Astrocyte (in vitro differentiated cells and primary cell): ENCODE measurements at regions not wholly inside any gene's neighbourhood (a gene's known extent, or its start where the extent isn't known, plus 50 kb on each side); places are given as distances from the start of the nearest gene placed in this dataset.
"Not testable (repeated sequence)": the region's sequence is repeated elsewhere in the genome, so short reads cannot be mapped to it uniquely, and the experiment has no call there.

ENCODE experiments used
- DNase-seq: peaks from one replicate; pipeline ENCODE4 v3.0.0-alpha.2; 2010; ENCODE audit warnings: low read depth
- FAIRE-seq: peaks from 2 replicates; lab custom pipeline; 2011; peaks lifted over from hg19 to GRCh38; lab: Jason Lieb, UNC
- H2AFZ ChIP-seq: 2 replicates; pipeline ENCODE4 v1.6.0; 2012; ENCODE audit warnings: low read depth, low read length, inconsistent platforms
- H3K27ac ChIP-seq: 2 replicates; pipeline ENCODE4 v1.5.1; 2011; ENCODE audit warnings: low read depth, low read length, inconsistent platforms
- H3K27me3 ChIP-seq: 2 replicates; pipeline ENCODE4 v1.6.0; 2011; ENCODE audit warnings: low read length, inconsistent platforms; ENCODE audit not compliant: insufficient read depth
- H3K36me3 ChIP-seq: 2 replicates; pipeline ENCODE4 v1.5.1; 2011; ENCODE audit warnings: low read length, inconsistent platforms; ENCODE audit not compliant: insufficient read depth
- H3K4me1 ChIP-seq: 2 replicates; pipeline ENCODE4 v1.5.1; 2011; ENCODE audit warnings: low read length, inconsistent platforms; ENCODE audit not compliant: insufficient read depth
- H3K4me2 ChIP-seq: 2 replicates; pipeline ENCODE4 v1.6.0; 2012; ENCODE audit warnings: low read length, inconsistent platforms
- H3K4me3 ChIP-seq: 2 replicates; pipeline ENCODE4 v1.5.1; 2011; ENCODE audit warnings: low read depth, mild to moderate bottlenecking, low read length, inconsistent platforms; ENCODE audit not compliant: insufficient read depth
- H3K79me2 ChIP-seq: 2 replicates; pipeline ENCODE4 v1.6.0; 2012; ENCODE audit warnings: mild to moderate bottlenecking, low read length, inconsistent platforms; ENCODE audit not compliant: insufficient read depth
- H3K9ac ChIP-seq: 2 replicates; pipeline ENCODE4 v1.6.0; 2012; ENCODE audit warnings: mild to moderate bottlenecking, low read length, inconsistent platforms
- H3K9me3 ChIP-seq: 2 replicates; pipeline ENCODE4 v1.5.1; 2012; ENCODE audit warnings: low read depth, mild to moderate bottlenecking, low read length, inconsistent platforms; ENCODE audit not compliant: insufficient read depth
- H4K20me1 ChIP-seq: 2 replicates; pipeline ENCODE4 v1.6.0; 2012; ENCODE audit warnings: low read length, inconsistent platforms; ENCODE audit not compliant: insufficient read depth
- H3K27ac Mint-ChIP-seq: one replicate; pipeline ENCODE4 v1.8.0; 2021; ENCODE audit warnings: mild to moderate bottlenecking, mixed read lengths; ENCODE audit not compliant: unreplicated experiment
- H3K27me3 Mint-ChIP-seq: one replicate; pipeline ENCODE4 v1.8.0; 2021; ENCODE audit warnings: low read depth, mixed read lengths; ENCODE audit not compliant: unreplicated experiment
- H3K36me3 Mint-ChIP-seq: one replicate; pipeline ENCODE4 v1.8.0; 2021; ENCODE audit warnings: low read depth, mixed read lengths; ENCODE audit not compliant: unreplicated experiment
- H3K4me1 Mint-ChIP-seq: one replicate; pipeline ENCODE4 v1.8.0; 2021; ENCODE audit warnings: low read depth, mixed read lengths; ENCODE audit not compliant: unreplicated experiment
- H3K4me3 Mint-ChIP-seq: one replicate; pipeline ENCODE4 v1.8.0; 2021; ENCODE audit warnings: mild to moderate bottlenecking, moderate library complexity, mixed read lengths; ENCODE audit not compliant: unreplicated experiment
- H3K9me3 Mint-ChIP-seq: one replicate; pipeline ENCODE4 v1.8.0; 2021; ENCODE audit warnings: mild to moderate bottlenecking, mixed read lengths; ENCODE audit not compliant: unreplicated experiment
- EZH2 ChIP-seq: IDR thresholded peaks from 2 replicates; pipeline ENCODE4 v1.6.1; 2012; ENCODE audit warnings: mild to moderate bottlenecking, low read length, inconsistent platforms; ENCODE audit not compliant: insufficient read depth
- TF ChIP-seq, protein P1 (sequence below): IDR thresholded peaks from 2 replicates; pipeline ENCODE4 v1.5.1; 2011; ENCODE audit warnings: low read depth, mild to moderate bottlenecking, inconsistent platforms, low read length, moderate library complexity; ENCODE audit not compliant: insufficient read depth

DNA sequence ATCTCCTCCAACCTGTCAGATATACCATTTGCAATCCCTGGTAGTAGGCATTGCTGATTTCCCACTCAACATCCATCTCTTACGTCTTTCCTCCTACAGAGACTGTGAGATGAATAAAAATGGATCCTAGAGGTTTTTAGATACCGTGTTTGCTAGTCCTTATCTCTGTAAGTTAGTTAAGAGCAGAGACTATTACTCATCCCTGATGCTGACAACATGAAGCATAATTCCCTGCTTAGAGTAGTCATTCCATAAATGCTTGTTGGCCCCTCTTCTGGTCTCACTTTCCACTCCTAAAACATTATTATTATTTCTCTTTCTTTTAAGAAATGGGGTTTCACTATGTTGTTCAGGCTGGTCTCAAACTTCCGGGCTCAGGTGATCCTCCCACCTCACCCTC lies 136.2 kb downstream of the RTP4 start:
- H3K36me3 ChIP-seq: no peaks in the 10 kb centered on the region
- no peaks in the 10 kb centered on the region for H4K20me1 ChIP-seq
- DNase-seq: no peak
- no peaks in the 10 kb centered on the region for H3K27me3 ChIP-seq
- TF ChIP-seq, protein P1, sequence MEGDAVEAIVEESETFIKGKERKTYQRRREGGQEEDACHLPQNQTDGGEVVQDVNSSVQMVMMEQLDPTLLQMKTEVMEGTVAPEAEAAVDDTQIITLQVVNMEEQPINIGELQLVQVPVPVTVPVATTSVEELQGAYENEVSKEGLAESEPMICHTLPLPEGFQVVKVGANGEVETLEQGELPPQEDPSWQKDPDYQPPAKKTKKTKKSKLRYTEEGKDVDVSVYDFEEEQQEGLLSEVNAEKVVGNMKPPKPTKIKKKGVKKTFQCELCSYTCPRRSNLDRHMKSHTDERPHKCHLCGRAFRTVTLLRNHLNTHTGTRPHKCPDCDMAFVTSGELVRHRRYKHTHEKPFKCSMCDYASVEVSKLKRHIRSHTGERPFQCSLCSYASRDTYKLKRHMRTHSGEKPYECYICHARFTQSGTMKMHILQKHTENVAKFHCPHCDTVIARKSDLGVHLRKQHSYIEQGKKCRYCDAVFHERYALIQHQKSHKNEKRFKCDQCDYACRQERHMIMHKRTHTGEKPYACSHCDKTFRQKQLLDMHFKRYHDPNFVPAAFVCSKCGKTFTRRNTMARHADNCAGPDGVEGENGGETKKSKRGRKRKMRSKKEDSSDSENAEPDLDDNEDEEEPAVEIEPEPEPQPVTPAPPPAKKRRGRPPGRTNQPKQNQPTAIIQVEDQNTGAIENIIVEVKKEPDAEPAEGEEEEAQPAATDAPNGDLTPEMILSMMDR: no peak
- TF ChIP-seq EZH2: no peak
- peaks cover 5% of the 10 kb centered on the region for H3K4me1 Mint-ChIP-seq
- H3K4me3 ChIP-seq: no peak overlapping the region
- H3K4me2 ChIP-seq: no peak overlapping the region
- H3K36me3 Mint-ChIP-seq: no peaks in the 10 kb centered on the region
- no peak overlapping the region for H3K4me3 Mint-ChIP-seq
- H3K9me3 ChIP-seq: no peaks in the 10 kb centered on the region
- H3K79me2 ChIP-seq: no peaks in the 10 kb centered on the region
- no peak overlapping the region for H2AFZ ChIP-seq
- H3K27ac ChIP-seq: no peak overlapping the region
- H3K9ac ChIP-seq: no peak overlapping the region
- no peaks in the 10 kb centered on the region for H3K9me3 Mint-ChIP-seq
- H3K27ac Mint-ChIP-seq: no peak overlapping the region
- no peaks in the 10 kb centered on the region for H3K4me1 ChIP-seq
- FAIRE-seq: no peak
- H3K27me3 Mint-ChIP-seq: no peaks in the 10 kb centered on the region

DNA sequence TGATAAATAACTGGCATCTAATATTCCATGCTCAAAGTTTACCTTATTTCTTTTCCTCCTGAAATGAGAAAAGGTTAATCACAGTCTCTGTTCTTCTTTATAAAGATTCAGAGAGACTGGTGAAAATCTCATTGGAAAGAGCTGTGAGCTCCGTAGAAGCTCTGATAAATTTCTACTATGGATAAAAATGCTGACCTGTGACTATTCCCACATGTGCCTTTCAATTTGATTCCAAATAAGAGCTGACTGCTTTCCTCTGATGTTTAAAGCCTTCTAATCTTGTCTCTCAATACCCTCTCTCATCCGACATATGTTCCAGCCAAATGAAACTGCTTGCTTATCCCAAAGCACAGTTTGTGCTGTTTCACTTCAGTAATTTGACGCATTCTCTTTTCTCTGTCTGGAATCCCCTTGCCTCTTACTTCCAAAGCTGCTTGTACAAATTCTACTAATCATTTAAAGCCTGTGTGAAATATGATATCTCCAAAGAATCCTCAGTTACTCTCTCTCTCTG lies 130.1 kb downstream of the RTP4 start:
- Histone ChIP-seq H3K9ac (no peak overlapping the region), H3K9me3 (no peaks in the 10 kb centered on the region), H3K4me3 (no peak overlapping the region), H3K27ac (no peak overlapping the region), H3K4me2 (no peak overlapping the region), H3K79me2 (no peaks in the 10 kb centered on the region), H3K27me3 (no peaks in the 10 kb centered on the region), H3K4me1 (no peaks in the 10 kb centered on the region), H2AFZ (no peak overlapping the region), H4K20me1 (no peaks in the 10 kb centered on the region), H3K36me3 (no peaks in the 10 kb centered on the region)
- H3K27ac Mint-ChIP-seq: no peak overlapping the region
- no peak for FAIRE-seq
- no peaks in the 10 kb centered on the region for H3K36me3 Mint-ChIP-seq
- H3K4me3 Mint-ChIP-seq: no peak overlapping the region
- H3K9me3 Mint-ChIP-seq: peaks cover 8% of the 10 kb centered on the region
- peaks cover 3% of the 10 kb centered on the region for H3K4me1 Mint-ChIP-seq
- TF ChIP-seq EZH2: no peak
- TF ChIP-seq, protein P1: no peak
- DNase-seq: no peak
- peaks cover 5% of the 10 kb centered on the region for H3K27me3 Mint-ChIP-seq

DNA sequence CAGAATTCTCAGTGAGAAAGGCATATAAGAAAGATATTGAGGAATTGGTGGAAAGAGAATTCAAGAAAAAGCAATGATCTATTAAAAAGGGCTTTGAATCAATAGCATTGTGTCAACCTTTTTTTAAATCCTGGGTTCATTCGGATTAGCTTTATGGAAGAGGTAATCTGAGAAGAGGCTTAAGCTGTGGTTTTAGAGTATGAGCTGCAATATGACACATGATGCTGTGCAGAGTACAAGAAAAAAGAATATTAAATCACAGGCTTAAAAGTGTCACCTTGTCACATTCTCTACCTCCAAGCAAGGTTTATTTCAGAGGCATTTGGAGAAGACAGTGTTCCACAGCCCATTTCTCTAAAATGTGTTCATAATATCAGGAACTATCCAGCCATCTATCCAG lies 128.9 kb downstream of the RTP4 start:
- no peak for FAIRE-seq
- H3K27ac ChIP-seq: no peak overlapping the region
- H3K9ac ChIP-seq: no peak overlapping the region
- H3K4me3 ChIP-seq: no peak overlapping the region
- H3K79me2 ChIP-seq: no peaks in the 10 kb centered on the region
- Mint-ChIP-seq H3K27me3 (peaks cover 5% of the 10 kb centered on the region), H3K4me3 (no peak overlapping the region), H3K4me1 (peaks cover 3% of the 10 kb centered on the region), H3K9me3 (peaks cover 8% of the 10 kb centered on the region), H3K36me3 (no peaks in the 10 kb centered on the region), H3K27ac (no peak overlapping the region)
- H2AFZ ChIP-seq: no peak overlapping the region
- no peak for TF ChIP-seq EZH2
- TF ChIP-seq, protein P1: no peak
- no peaks in the 10 kb centered on the region for H4K20me1 ChIP-seq
- H3K9me3 ChIP-seq: no peaks in the 10 kb centered on the region
- no peaks in the 10 kb centered on the region for H3K27me3 ChIP-seq
- H3K4me1 ChIP-seq: no peaks in the 10 kb centered on the region
- no peak overlapping the region for H3K4me2 ChIP-seq
- H3K36me3 ChIP-seq: no peaks in the 10 kb centered on the region
- DNase-seq: no peak

DNA sequence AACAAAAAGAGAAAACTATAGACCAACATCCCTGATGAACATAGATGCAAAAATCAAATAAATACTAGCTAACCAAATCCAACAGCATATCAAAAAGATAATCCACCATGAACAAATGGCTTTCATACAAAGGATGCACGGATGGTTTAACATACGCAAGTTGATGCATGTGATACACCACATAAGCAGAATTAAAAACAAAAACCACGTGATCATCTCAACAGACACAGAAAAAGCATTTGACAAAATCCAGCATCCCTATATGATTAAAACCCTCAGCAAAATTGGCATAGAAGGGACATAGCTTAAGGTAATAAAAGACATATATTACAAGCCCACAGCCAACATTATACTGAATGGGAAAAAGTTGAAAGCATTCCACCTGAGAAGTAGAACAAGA lies 125.9 kb downstream of the RTP4 start:
- H3K9ac ChIP-seq, FAIRE-seq: not testable (repeated sequence)

More for the DNA sequence above, 125.9 kb downstream of the RTP4 start:
- not testable (repeated sequence) for H3K36me3 ChIP-seq, H4K20me1 ChIP-seq, H3K4me2 ChIP-seq, H2AFZ ChIP-seq, H3K4me3 ChIP-seq, H3K27me3 ChIP-seq, H3K9me3 ChIP-seq, H3K36me3 Mint-ChIP-seq, H3K27me3 Mint-ChIP-seq, H3K4me3 Mint-ChIP-seq, H3K27ac ChIP-seq, H3K4me1 ChIP-seq, H3K79me2 ChIP-seq, H3K9me3 Mint-ChIP-seq, DNase-seq, H3K27ac Mint-ChIP-seq
- peaks cover 15% of the 10 kb centered on the region for H3K4me1 Mint-ChIP-seq
